ENCODE measurements at regions not wholly inside any gene's neighbourhood (a gene's known extent, or its start where the extent isn't known, plus 50 kb on each side); places are given as distances from the start of the nearest gene placed in this dataset.

DNA sequence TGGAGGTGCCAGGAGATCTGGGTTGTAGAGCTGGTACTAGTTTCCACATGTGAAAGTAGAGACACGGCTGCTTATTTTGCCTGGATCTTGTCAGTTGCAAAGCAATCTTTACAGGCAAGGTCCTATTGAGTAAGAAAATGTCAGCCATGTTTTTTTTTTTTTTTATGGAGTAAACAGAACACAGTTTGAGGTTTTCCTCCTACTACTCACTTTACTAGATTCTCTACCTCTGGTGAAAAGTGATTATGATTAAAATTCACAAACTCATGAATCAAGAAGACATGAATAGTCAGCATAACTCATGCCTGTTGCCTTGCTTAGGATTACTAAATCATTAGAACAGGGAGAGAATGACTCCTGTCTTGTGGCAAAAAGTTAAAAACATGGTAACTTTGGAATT, 70.1 kb upstream of the PNPT1 start:
- Histone ChIP-seq H3K27me3 (no peaks in the 10 kb centered on the region), H3K4me1 (ENCODE audit: insufficient read depth) (no peaks in the 10 kb centered on the region), H3K36me3 (no peaks in the 10 kb centered on the region), H3K9me3 (no peaks in the 10 kb centered on the region), H3K27ac (no peak overlapping the region), H3K4me3 (no peak overlapping the region)
- 84 to 88% (median 87%) methylated on average over 1 of the region's 1 CpG for WGBS, 3 donors
- no peak for DNase-seq
- intact Hi-C loops (cut with DNase I) = loop anchor here in 1 of 4 donors (10.0 kb wide), 1 partner anchor 241 kb away; no protein-coding TSS in a partner anchor
- no peak for TF ChIP-seq EP300 (IDR thresholded peaks at IDR 0.05)
- TF ChIP-seq, protein P1, sequence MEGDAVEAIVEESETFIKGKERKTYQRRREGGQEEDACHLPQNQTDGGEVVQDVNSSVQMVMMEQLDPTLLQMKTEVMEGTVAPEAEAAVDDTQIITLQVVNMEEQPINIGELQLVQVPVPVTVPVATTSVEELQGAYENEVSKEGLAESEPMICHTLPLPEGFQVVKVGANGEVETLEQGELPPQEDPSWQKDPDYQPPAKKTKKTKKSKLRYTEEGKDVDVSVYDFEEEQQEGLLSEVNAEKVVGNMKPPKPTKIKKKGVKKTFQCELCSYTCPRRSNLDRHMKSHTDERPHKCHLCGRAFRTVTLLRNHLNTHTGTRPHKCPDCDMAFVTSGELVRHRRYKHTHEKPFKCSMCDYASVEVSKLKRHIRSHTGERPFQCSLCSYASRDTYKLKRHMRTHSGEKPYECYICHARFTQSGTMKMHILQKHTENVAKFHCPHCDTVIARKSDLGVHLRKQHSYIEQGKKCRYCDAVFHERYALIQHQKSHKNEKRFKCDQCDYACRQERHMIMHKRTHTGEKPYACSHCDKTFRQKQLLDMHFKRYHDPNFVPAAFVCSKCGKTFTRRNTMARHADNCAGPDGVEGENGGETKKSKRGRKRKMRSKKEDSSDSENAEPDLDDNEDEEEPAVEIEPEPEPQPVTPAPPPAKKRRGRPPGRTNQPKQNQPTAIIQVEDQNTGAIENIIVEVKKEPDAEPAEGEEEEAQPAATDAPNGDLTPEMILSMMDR (IDR thresholded peaks at IDR 0.05) = no peak
- no peak for TF ChIP-seq POLR2A (IDR thresholded peaks at IDR 0.05)

DNA sequence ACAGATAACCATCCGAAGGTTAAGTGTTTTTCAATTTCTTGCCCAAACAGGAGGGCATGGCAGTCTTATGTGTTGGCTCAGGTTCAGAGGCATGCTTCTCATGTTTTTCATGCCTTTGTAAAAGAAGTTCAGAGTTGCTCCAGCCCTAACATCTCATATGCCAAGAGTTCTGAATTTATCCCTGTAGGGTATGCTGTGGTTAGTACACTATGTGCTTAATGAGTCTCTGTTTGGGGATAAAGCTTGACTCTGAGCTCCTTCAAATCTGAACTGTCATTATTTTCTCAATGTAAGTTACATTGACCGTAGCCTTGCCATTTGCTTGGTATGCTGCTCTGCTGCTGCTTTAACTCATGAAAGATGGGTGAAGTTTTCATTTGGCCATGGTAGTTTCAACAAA, 67.9 kb upstream of the PNPT1 start:
- Histone ChIP-seq H3K4me3 (no peak overlapping the region), H3K27me3 (no peaks in the 10 kb centered on the region), H3K9me3 (no peaks in the 10 kb centered on the region), H3K36me3 (no peaks in the 10 kb centered on the region), H3K4me1 (ENCODE audit: insufficient read depth) (no peaks in the 10 kb centered on the region), H3K27ac (no peak overlapping the region)
- TF ChIP-seq, protein P1 (IDR thresholded peaks at IDR 0.05) = no peak
- no peak for TF ChIP-seq POLR2A (IDR thresholded peaks at IDR 0.05)
- TF ChIP-seq EP300 (IDR thresholded peaks at IDR 0.05) = no peak
- intact Hi-C loops (cut with DNase I) = loop anchor here in 1 of 4 donors (10.0 kb wide), 1 partner anchor 243 kb away; no protein-coding TSS in a partner anchor
- no peak for DNase-seq
- 11 to 30% (median 23%) methylated on average over 2 of the region's 2 CpGs for WGBS, 3 donors

DNA sequence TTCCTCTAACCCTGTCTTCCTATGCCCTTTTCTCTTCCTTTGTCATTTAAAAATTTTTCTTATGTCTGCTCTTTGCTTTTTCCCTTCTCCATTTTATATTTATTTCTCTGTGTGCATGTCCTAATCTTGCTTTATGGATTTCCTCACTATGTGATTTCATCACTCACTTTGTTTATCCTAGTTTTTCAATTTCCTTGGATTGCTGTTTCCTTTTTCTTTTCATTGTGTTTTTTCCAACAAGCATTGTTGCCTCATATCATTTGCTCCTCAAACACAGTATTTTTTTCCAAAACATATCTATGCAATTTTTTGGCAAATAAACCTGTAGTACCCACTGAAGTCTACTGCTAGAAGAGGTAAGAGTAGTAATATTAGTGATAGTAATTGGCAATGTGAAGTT, 67.4 kb upstream of the PNPT1 start:
- no peaks in the 10 kb centered on the region for H3K27me3 ChIP-seq
- no peak for DNase-seq
- no peaks in the 10 kb centered on the region for H3K4me1 ChIP-seq (ENCODE audit: insufficient read depth)
- H3K36me3 ChIP-seq = no peaks in the 10 kb centered on the region
- TF ChIP-seq, protein P1 (IDR thresholded peaks at IDR 0.05) = no peak
- TF ChIP-seq EP300 (IDR thresholded peaks at IDR 0.05) (no peak), POLR2A (IDR thresholded peaks at IDR 0.05) (no peak)
- intact Hi-C loops (cut with DNase I) = loop anchor here in 1 of 4 donors (10.0 kb wide), 1 partner anchor 244 kb away; no protein-coding TSS in a partner anchor
- no peak overlapping the region for H3K27ac ChIP-seq
- no peaks in the 10 kb centered on the region for H3K9me3 ChIP-seq
- H3K4me3 ChIP-seq = no peak overlapping the region

DNA sequence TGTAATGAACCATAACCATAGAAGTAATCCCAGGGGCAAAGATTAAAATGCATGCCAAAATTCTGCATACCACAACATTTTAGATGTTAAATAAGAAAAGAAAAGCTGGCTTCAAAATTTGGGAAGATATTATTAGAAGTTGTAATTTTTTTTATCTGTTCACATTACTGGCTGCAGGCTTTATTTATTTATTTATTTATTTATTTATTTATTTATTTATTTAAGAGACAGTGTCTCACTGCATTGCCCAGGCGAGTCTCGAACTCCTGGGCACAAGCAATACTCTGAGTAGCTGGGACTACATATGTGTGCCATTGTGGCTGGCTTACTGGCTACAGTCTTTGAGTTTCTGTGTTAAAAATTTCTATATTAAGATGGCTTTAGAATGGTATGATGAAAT, 66.5 kb upstream of the PNPT1 start:
- Histone ChIP-seq H3K4me1 (ENCODE audit: insufficient read depth) (no peaks in the 10 kb centered on the region), H3K27me3 (no peaks in the 10 kb centered on the region), H3K4me3 (no peak overlapping the region), H3K36me3 (no peaks in the 10 kb centered on the region), H3K27ac (no peak overlapping the region), H3K9me3 (no peaks in the 10 kb centered on the region)
- intact Hi-C loops (cut with DNase I) = loop anchor here in 1 of 4 donors (10.0 kb wide), 1 partner anchor 245 kb away; no protein-coding TSS in a partner anchor
- TF ChIP-seq, protein P1 (IDR thresholded peaks at IDR 0.05) = no peak
- TF ChIP-seq POLR2A (IDR thresholded peaks at IDR 0.05) (no peak), EP300 (IDR thresholded peaks at IDR 0.05) (no peak)
- DNase-seq = no peak
- 94 to 97% (median 96%) methylated on average over 2 of the region's 2 CpGs for WGBS, 3 donors
